ENCODE measurements at regions not wholly inside any gene's neighbourhood (a gene's known extent, or its start where the extent isn't known, plus 50 kb on each side); places are given as distances from the start of the nearest gene placed in this dataset.

DNA sequence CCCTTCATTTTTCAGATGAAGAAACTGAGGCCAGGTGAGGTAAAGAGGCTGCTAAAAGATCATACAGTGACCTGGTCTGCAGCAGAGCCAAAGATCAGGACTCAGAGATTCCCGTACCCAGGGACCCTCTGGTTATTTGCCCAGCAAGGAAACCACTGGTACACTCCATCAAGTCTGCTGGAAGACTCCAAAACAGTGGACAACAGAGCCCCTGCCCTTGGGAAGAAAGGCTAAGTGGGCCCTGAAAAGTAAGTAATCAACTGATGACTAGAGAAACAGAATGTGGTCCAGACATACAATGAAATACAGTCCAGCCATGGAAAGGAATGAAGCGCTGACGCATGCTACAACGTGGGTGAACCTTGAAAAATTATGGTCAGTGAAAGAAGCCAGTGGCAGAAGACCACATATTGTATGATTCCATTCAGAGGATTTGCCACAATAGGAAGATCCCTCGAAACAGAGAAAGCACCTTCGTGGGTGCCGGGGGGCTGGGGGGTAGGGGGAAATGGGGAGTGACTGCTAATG lies 106.4 kb downstream of the ETS2 start:
- no peak for ATAC-seq
- TF ChIP-seq ESRRG (CRISPR knock-in tag; IDR thresholded peaks at IDR 0.05) (no peak), ISL1 (CRISPR knock-in tag; IDR thresholded peaks at IDR 0.05) (no peak), ZNF8 (CRISPR knock-in tag; IDR thresholded peaks at IDR 0.05) (no peak), GLIS3 (CRISPR knock-in tag; IDR thresholded peaks at IDR 0.05) (no peak), CSDC2 (CRISPR knock-in tag; IDR thresholded peaks at IDR 0.05) (no peak), OSR1 (CRISPR knock-in tag; IDR thresholded peaks at IDR 0.05) (no peak), ZFP3 (CRISPR knock-in tag; IDR thresholded peaks at IDR 0.05) (no peak), SNAI2 (CRISPR knock-in tag; IDR thresholded peaks at IDR 0.05) (no peak), ZFP30 (CRISPR knock-in tag; IDR thresholded peaks at IDR 0.05) (no peak), ZC3H10 (CRISPR knock-in tag; IDR thresholded peaks at IDR 0.05) (no peak), TOX (CRISPR knock-in tag; IDR thresholded peaks at IDR 0.05; ENCODE audit: borderline replicate concordance) (no peak)
- TF ChIP-seq, protein P1, sequence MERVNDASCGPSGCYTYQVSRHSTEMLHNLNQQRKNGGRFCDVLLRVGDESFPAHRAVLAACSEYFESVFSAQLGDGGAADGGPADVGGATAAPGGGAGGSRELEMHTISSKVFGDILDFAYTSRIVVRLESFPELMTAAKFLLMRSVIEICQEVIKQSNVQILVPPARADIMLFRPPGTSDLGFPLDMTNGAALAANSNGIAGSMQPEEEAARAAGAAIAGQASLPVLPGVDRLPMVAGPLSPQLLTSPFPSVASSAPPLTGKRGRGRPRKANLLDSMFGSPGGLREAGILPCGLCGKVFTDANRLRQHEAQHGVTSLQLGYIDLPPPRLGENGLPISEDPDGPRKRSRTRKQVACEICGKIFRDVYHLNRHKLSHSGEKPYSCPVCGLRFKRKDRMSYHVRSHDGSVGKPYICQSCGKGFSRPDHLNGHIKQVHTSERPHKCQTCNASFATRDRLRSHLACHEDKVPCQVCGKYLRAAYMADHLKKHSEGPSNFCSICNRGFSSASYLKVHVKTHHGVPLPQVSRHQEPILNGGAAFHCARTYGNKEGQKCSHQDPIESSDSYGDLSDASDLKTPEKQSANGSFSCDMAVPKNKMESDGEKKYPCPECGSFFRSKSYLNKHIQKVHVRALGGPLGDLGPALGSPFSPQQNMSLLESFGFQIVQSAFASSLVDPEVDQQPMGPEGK (CRISPR knock-in tag; IDR thresholded peaks at IDR 0.05; ENCODE audit: borderline replicate concordance), result no peak
- TF ChIP-seq, protein P2, sequence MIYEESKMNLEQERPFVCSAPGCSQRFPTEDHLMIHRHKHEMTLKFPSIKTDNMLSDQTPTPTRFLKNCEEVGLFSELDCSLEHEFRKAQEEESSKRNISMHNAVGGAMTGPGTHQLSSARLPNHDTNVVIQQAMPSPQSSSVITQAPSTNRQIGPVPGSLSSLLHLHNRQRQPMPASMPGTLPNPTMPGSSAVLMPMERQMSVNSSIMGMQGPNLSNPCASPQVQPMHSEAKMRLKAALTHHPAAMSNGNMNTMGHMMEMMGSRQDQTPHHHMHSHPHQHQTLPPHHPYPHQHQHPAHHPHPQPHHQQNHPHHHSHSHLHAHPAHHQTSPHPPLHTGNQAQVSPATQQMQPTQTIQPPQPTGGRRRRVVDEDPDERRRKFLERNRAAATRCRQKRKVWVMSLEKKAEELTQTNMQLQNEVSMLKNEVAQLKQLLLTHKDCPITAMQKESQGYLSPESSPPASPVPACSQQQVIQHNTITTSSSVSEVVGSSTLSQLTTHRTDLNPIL (CRISPR knock-in tag; IDR thresholded peaks at IDR 0.05; ENCODE audit: low read depth), result no peak
- TF ChIP-seq, protein P3, sequence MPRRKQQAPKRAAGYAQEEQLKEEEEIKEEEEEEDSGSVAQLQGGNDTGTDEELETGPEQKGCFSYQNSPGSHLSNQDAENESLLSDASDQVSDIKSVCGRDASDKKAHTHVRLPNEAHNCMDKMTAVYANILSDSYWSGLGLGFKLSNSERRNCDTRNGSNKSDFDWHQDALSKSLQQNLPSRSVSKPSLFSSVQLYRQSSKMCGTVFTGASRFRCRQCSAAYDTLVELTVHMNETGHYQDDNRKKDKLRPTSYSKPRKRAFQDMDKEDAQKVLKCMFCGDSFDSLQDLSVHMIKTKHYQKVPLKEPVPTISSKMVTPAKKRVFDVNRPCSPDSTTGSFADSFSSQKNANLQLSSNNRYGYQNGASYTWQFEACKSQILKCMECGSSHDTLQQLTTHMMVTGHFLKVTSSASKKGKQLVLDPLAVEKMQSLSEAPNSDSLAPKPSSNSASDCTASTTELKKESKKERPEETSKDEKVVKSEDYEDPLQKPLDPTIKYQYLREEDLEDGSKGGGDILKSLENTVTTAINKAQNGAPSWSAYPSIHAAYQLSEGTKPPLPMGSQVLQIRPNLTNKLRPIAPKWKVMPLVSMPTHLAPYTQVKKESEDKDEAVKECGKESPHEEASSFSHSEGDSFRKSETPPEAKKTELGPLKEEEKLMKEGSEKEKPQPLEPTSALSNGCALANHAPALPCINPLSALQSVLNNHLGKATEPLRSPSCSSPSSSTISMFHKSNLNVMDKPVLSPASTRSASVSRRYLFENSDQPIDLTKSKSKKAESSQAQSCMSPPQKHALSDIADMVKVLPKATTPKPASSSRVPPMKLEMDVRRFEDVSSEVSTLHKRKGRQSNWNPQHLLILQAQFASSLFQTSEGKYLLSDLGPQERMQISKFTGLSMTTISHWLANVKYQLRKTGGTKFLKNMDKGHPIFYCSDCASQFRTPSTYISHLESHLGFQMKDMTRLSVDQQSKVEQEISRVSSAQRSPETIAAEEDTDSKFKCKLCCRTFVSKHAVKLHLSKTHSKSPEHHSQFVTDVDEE (CRISPR knock-in tag; IDR thresholded peaks at IDR 0.05), result no peak

DNA sequence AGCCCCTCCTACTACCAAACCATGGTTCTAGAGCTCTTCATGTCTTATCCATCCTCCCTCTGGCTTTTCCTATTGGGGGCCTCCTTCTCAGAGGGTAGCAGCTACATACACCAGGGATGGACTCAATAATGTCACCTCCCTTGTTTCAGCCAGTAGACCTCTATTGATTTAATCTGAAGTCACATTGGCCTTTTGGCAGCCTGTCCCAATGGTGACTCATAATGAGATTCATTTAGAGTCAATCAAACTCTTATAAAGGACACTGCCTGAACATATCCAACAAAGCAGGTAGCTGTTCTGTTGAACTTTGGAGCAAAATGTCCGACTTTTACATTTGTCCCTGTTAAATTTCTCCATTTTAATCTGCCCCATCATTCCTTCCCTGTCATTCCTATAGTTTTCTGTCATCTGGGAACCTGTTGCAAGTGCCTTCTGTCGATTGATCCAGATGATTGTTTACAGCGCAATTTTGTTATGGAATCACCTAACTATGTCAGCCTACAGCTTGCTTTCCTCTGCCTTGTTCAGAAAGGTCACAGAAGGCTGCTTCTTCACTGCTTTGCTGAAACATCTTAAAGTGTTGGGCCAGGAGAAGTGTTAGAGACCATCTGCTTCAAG lies 105.9 kb downstream of the ETS2 start:
- TF ChIP-seq ZNF70 (CRISPR knock-in tag; IDR thresholded peaks at IDR 0.05), result peak; percentile 99
- TF ChIP-seq, protein P3 (CRISPR knock-in tag; IDR thresholded peaks at IDR 0.05), result no peak
- ATAC-seq, result no peak

DNA sequence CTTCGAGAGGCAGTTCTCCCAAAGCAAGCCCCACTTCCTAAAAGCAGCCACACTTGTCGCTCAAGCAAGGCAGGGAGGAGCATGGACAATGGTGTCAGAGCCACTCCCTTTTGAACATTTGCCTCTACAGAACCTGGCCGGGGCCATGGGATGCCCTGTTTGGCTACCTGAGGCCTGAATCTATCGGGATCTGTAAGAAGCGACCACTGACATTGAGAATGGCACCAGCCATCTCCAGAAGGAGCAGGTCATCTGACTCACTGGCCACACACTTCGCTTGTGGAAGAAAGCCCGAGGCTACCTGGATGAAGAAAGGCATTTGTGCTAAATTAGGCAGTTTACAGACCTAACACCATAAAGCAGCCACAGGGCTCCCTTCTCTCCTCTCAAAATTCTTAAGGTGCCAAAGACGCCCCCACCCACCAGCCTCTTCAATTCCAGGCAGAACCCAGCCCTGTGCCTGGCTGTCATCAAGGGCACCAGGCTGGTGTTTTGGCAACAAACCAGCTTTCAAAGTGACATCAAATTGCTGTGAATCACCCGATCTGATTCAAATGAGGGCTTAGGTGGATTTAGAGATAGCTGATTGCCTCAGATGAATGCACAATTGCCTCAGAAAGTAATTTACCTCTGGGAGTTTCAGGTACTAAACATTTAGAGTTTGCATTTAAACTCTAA lies 104.8 kb downstream of the ETS2 start:
- no peak for ATAC-seq
- TF ChIP-seq TCF4 (CRISPR knock-in tag; IDR thresholded peaks at IDR 0.05; ENCODE audit: borderline replicate concordance) (no peak), ARNTL (CRISPR knock-in tag; IDR thresholded peaks at IDR 0.05; ENCODE audit: borderline replicate concordance, low read depth) (no peak)

DNA sequence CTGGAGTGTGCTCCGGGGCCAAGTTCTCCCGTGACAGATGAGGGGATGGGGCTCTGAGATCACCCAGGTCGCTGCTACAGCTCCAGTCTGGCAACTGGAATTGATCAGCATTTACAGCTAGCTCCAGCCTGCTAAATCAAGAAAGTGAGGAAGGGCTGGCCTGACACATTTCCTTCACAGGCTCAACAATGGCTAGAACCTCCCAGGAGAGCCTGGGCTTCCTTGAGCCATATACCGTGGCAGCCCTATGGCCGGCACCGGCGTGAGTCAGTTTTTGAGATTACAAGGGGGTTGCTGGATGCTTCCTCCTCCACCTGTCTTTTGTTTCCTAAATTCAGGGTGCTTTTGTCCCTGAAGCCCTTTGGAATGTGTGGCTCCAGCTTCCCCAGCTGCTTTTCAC lies 104.2 kb downstream of the ETS2 start:
- TF ChIP-seq ZNF8 (CRISPR knock-in tag; IDR thresholded peaks at IDR 0.05), result no peak
- TF ChIP-seq ZNF565 (CRISPR knock-in tag; conservative IDR thresholded peaks at IDR 0.05; ENCODE audit: low read depth), result no peak
- no peak for TF ChIP-seq BACH2 (CRISPR knock-in tag; IDR thresholded peaks at IDR 0.05; ENCODE audit: borderline replicate concordance)
- no peak for TF ChIP-seq ZNF70 (CRISPR knock-in tag; IDR thresholded peaks at IDR 0.05)
- no peak for TF ChIP-seq ZFP30 (CRISPR knock-in tag; IDR thresholded peaks at IDR 0.05)
- no peak for TF ChIP-seq PPARA (CRISPR knock-in tag; IDR thresholded peaks at IDR 0.05; ENCODE audit: borderline replicate concordance)
- no peak for TF ChIP-seq TCF4 (CRISPR knock-in tag; IDR thresholded peaks at IDR 0.05; ENCODE audit: borderline replicate concordance)
- no peak for TF ChIP-seq SNAI2 (CRISPR knock-in tag; IDR thresholded peaks at IDR 0.05)
- no peak for TF ChIP-seq ISL1 (CRISPR knock-in tag; IDR thresholded peaks at IDR 0.05)
- TF ChIP-seq ARNTL (CRISPR knock-in tag; IDR thresholded peaks at IDR 0.05; ENCODE audit: borderline replicate concordance, low read depth), result no peak
- no peak for ATAC-seq
